K562 (cell line): ENCODE measurements at regions not wholly inside any gene's neighbourhood (a gene's known extent, or its start where the extent isn't known, plus 50 kb on each side); places are given as distances from the start of the nearest gene placed in this dataset.

ENCODE experiments used
- CREM ChIP-seq: IDR thresholded peaks from 2 replicates; pipeline ENCODE4 v1.6.1; 2014; ENCODE audit warnings: antibody characterized with exemption, low read depth
- DNMT1 ChIP-seq: fragments of 450-650 bp; IDR thresholded peaks from 2 replicates; pipeline ENCODE4 v1.6.1; 2016; ENCODE audit warnings: antibody characterized with exemption, mild to moderate bottlenecking
- E4F1 ChIP-seq: fragments of 250-450 bp; sonication (Bioruptor Pico); IDR thresholded peaks from 2 replicates; pipeline ENCODE4 v1.5.0; 2021; ENCODE audit warnings: mild to moderate bottlenecking, borderline replicate concordance
- ELK3 ChIP-seq: fragments of 450-650 bp; formaldehyde crosslinking; IDR thresholded peaks from 2 replicates; pipeline ENCODE4 v1.4.0; 2020; ENCODE audit warnings: mild to moderate bottlenecking
- ESRRB ChIP-seq: fragments of 250-450 bp; sonication (Bioruptor Pico); IDR thresholded peaks from 2 replicates; pipeline ENCODE4 v1.5.0; 2020; ENCODE audit warnings: mild to moderate bottlenecking, moderate library complexity, borderline replicate concordance
- EWSR1 ChIP-seq: fragments of 450-650 bp; IDR thresholded peaks from 2 replicates; pipeline ENCODE4 v1.6.1; 2018; ENCODE audit warnings: borderline replicate concordance, mild to moderate bottlenecking, low read depth, moderate library complexity; ENCODE audit not compliant: partially characterized antibody
- LARP7 ChIP-seq: fragments of 450-650 bp; IDR thresholded peaks from 2 replicates; pipeline ENCODE4 v1.6.1; 2016
- MTF1 ChIP-seq: fragments of 250-450 bp; sonication (Bioruptor Pico); IDR thresholded peaks from 2 replicates; pipeline ENCODE4 v1.9.0; 2021; ENCODE audit warnings: moderate library complexity, mild to moderate bottlenecking, inconsistent platforms, borderline replicate concordance
- NR2C2 ChIP-seq, 2 experiments: fragments of 200-800 bp in 1 of 2; sonication (Bioruptor generic) in 1 of 2; sonication (generic) in 1 of 2; formaldehyde crosslinking in 1 of 2; IDR thresholded peaks; 2 replicates each; pipeline versions ENCODE4 v1.6.1 to v1.8.0; 2016 to 2022; ENCODE audit warnings: mild to moderate bottlenecking in 1 of 2, missing compliant biosample characterization in 1 of 2, missing genetic modification characterization in 1 of 2, missing genetic modification reagents in 1 of 2
- POLR2B ChIP-seq: fragments of 450-650 bp; IDR thresholded peaks from 2 replicates; pipeline ENCODE4 v1.6.1; 2018; ENCODE audit warnings: low read depth; ENCODE audit not compliant: partially characterized antibody
- SMAD4 ChIP-seq: fragments of 250-450 bp; sonication (Bioruptor Pico); conservative IDR thresholded peaks from 2 replicates; pipeline ENCODE4 v1.8.0; 2021; ENCODE audit warnings: inconsistent platforms, mild to moderate bottlenecking, moderate library complexity
- TFAM ChIP-seq: fragments of 250-450 bp; sonication (Bioruptor Pico); conservative IDR thresholded peaks from 2 replicates; pipeline ENCODE4 v1.5.0; 2021; ENCODE audit warnings: mild to moderate bottlenecking, moderate library complexity
- TRIM24 ChIP-seq, 2 experiments: fragments of 450-650 bp; IDR thresholded peaks; 2 replicates each; pipeline ENCODE4 v1.6.1; 2016
- U2AF1 ChIP-seq: fragments of 200-400 bp; formaldehyde crosslinking; optimal IDR thresholded peaks from 2 replicates; pipeline ENCODE3; 2017; ENCODE audit warnings: mild to moderate bottlenecking, low read depth, low read length, moderate library complexity
- ZFP1 ChIP-seq: fragments of 450-650 bp; formaldehyde crosslinking; IDR thresholded peaks from 2 replicates; pipeline ENCODE4 v1.4.0; 2020; ENCODE audit warnings: mild to moderate bottlenecking, mixed read lengths
- ZNF134 ChIP-seq: fragments of 250-450 bp; sonication (Bioruptor Pico); conservative IDR thresholded peaks from 2 replicates; pipeline ENCODE4 v1.4.0; 2020
- ZNF239 ChIP-seq: fragments of 250-450 bp; sonication (Bioruptor Pico); IDR thresholded peaks from 2 replicates; pipeline ENCODE4 v1.4.0; 2020; ENCODE audit warnings: mild to moderate bottlenecking
- ZNF24 ChIP-seq: fragments of 450-650 bp; IDR thresholded peaks from 2 replicates; pipeline ENCODE4 v1.6.1; 2016
- ZNF644 ChIP-seq: fragments of 200-800 bp; sonication (Bioruptor generic); IDR thresholded peaks from 2 replicates; pipeline ENCODE4 v1.6.1; 2016; ENCODE audit warnings: low read depth, missing genetic modification characterization, missing compliant biosample characterization
- ZNF76 ChIP-seq: fragments of 250-450 bp; sonication (Bioruptor Pico); IDR thresholded peaks from 2 replicates; pipeline ENCODE4 v1.4.0; 2020; ENCODE audit warnings: mild to moderate bottlenecking, moderate library complexity, borderline replicate concordance
- ZNF766 ChIP-seq: fragments of 200-800 bp; sonication (Bioruptor generic); conservative IDR thresholded peaks from 2 replicates; pipeline ENCODE4 v1.6.1; 2016; ENCODE audit warnings: missing genetic modification characterization, missing compliant biosample characterization
- TF ChIP-seq, protein P1 (sequence below): fragments of 450-650 bp; IDR thresholded peaks from 2 replicates; pipeline ENCODE4 v1.6.1; 2018; ENCODE audit warnings: mild to moderate bottlenecking, low read depth; ENCODE audit not compliant: partially characterized antibody
- TF ChIP-seq, protein P2 (sequence below): fragments of 200-800 bp; sonication (Bioruptor generic); IDR thresholded peaks from 2 replicates; pipeline ENCODE4 v1.6.1; 2017; ENCODE audit warnings: missing genetic modification characterization, missing compliant biosample characterization

GRCh38 chr2:12106440-12107080 lies 360.1 kb downstream of the LPIN1 start (continued):
- TF ChIP-seq TRIM24 (IDR thresholded peaks at IDR 0.05), result peak; percentile 95
- TF ChIP-seq ZNF76 (CRISPR knock-in tag), result no peak
- TF ChIP-seq ZNF644 (tag), result no peak
- TF ChIP-seq, protein P1, sequence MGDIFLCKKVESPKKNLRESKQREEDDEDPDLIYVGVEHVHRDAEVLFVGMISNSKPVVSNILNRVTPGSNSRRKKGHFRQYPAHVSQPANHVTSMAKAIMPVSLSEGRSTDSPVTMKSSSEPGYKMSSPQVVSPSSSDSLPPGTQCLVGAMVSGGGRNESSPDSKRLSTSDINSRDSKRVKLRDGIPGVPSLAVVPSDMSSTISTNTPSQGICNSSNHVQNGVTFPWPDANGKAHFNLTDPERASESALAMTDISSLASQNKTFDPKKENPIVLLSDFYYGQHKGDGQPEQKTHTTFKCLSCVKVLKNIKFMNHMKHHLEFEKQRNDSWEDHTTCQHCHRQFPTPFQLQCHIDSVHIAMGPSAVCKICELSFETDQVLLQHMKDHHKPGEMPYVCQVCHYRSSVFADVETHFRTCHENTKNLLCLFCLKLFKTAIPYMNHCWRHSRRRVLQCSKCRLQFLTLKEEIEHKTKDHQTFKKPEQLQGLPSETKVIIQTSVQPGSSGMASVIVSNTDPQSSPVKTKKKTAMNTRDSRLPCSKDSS, result no peak
- no peak for TF ChIP-seq TFAM (CRISPR knock-in tag)
- TF ChIP-seq, protein P2, sequence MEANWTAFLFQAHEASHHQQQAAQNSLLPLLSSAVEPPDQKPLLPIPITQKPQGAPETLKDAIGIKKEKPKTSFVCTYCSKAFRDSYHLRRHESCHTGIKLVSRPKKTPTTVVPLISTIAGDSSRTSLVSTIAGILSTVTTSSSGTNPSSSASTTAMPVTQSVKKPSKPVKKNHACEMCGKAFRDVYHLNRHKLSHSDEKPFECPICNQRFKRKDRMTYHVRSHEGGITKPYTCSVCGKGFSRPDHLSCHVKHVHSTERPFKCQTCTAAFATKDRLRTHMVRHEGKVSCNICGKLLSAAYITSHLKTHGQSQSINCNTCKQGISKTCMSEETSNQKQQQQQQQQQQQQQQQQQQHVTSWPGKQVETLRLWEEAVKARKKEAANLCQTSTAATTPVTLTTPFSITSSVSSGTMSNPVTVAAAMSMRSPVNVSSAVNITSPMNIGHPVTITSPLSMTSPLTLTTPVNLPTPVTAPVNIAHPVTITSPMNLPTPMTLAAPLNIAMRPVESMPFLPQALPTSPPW (CRISPR knock-in tag), result peak; percentile 83
- TF ChIP-seq U2AF1, result no peak
- peak; percentile 87 for TF ChIP-seq SMAD4 (CRISPR knock-in tag)
- no peak for TF ChIP-seq ESRRB (CRISPR knock-in tag)
- TF ChIP-seq CREM, result peak; percentile 88
- no peak for TF ChIP-seq ELK3 (CRISPR knock-in tag)
- TF ChIP-seq POLR2B, result no peak
- TF ChIP-seq ZNF134 (CRISPR knock-in tag), result no peak
- no peak for TF ChIP-seq DNMT1
- no peak for TF ChIP-seq ZNF239
- TF ChIP-seq LARP7, result no peak
- no peak for TF ChIP-seq MTF1 (CRISPR knock-in tag)
- no peak for TF ChIP-seq NR2C2 (CRISPR knock-in tag; IDR thresholded peaks at IDR 0.05)
- TF ChIP-seq NR2C2 (tag; IDR thresholded peaks at IDR 0.05), result no peak
- no peak for TF ChIP-seq ZFP1
- TF ChIP-seq E4F1 (CRISPR knock-in tag), result no peak
- no peak; the same call in none of the 2 replicates for TF ChIP-seq ZNF766
- peak; percentile 65; the same call in 1 of the 2 replicates for TF ChIP-seq ZNF24
- TF ChIP-seq EWSR1, result no peak
